GM12891 (cell line): ENCODE measurements at regions not wholly inside any gene's neighbourhood (a gene's known extent, or its start where the extent isn't known, plus 50 kb on each side); places are given as distances from the start of the nearest gene placed in this dataset.

ENCODE experiments used
- DNase-seq: peaks from one replicate; pipeline ENCODE4 v3.0.0; 2011; ENCODE audit warnings: low spot score; ENCODE audit not compliant: insufficient read length
- FAIRE-seq: peaks from 2 replicates; lab custom pipeline; 2011; peaks lifted over from hg19 to GRCh38; lab: Jason Lieb, UNC
- PAX5 ChIP-seq: IDR thresholded peaks from 2 replicates; pipeline ENCODE4 v1.6.1; 2011; ENCODE audit warnings: low read length, moderate library complexity, mild to moderate bottlenecking; ENCODE audit not compliant: insufficient read depth, severe bottlenecking
- POLR2A ChIP-seq: IDR thresholded peaks from 2 replicates; pipeline ENCODE4 v1.6.1; 2011; ENCODE audit warnings: low read depth, low read length, control low read depth
- POLR2AphosphoS5 ChIP-seq: IDR thresholded peaks from 2 replicates; pipeline ENCODE4 v1.6.1; 2011; ENCODE audit warnings: low read depth, low read length, control low read depth
- POU2F2 ChIP-seq: IDR thresholded peaks from 2 replicates; pipeline ENCODE4 v1.6.1; 2011; ENCODE audit warnings: low read depth, mild to moderate bottlenecking, control low read depth, low read length, moderate library complexity
- SPI1 ChIP-seq: IDR thresholded peaks from 2 replicates; pipeline ENCODE4 v1.6.1; 2011; ENCODE audit warnings: low read depth, low read length, control low read depth
- TAF1 ChIP-seq: IDR thresholded peaks from 2 replicates; pipeline ENCODE4 v1.6.1; 2011; ENCODE audit warnings: low read depth, low read length, control low read depth

DNA sequence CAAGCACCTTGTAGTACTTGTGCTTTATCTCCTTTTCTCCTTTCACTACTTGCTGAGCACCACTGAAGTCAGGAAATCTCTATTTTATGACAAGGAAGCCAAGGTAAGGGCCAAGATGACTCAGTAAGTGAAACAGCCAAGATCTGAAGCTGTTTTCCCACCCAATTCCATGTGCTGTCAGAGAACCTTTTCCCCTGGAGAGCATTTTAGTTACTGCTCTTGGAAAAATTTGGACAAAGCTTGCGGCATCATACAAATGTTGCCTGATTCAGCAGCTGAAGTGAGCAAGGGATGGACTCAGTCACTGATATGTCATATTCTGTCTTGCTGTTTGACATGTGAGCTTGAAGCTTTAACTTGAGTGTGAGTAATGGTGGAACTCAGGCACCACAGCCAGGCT lies 391.4 kb downstream of the RAB28 start:
- DNase-seq (no peak), FAIRE-seq (no peak)
- TF ChIP-seq POLR2AphosphoS5 (no peak), POLR2A (no peak), PAX5 (no peak), SPI1 (no peak), TAF1 (no peak), POU2F2 (no peak)

DNA sequence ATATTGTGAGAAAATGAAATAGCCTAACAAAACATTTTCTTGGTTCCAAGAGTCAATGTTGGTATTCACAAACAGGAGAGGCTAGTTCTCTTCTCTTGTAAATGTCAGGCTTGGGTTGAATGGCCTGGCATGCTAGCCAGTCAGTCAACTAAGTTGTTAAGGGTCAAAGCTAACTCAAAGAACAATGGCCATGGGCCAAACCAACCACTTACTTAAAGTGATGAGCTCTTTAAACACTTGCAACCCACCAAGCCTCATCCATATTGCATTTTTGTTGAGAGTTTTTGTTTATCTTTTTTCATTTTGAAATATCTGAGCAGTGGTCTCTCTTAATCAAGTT lies 394.5 kb downstream of the RAB28 start:
- TF ChIP-seq POLR2A (no peak), SPI1 (no peak), PAX5 (no peak), POLR2AphosphoS5 (no peak), POU2F2 (no peak), TAF1 (no peak)
- FAIRE-seq = no peak
- DNase-seq = no peak

GRCh38 chr4:13088726-13089658 lies 395.1 kb downstream of the RAB28 start:
- FAIRE-seq = no peak
- TF ChIP-seq PAX5 (no peak), POLR2A (no peak), POU2F2 (no peak), SPI1 (no peak), POLR2AphosphoS5 (no peak), TAF1 (no peak)
- no peak for DNase-seq

GRCh38 chr4:13087041-13087440 lies 397.1 kb downstream of the RAB28 start:
- TF ChIP-seq POLR2AphosphoS5 (no peak), SPI1 (no peak), POU2F2 (no peak), PAX5 (no peak), POLR2A (no peak), TAF1 (no peak)
- FAIRE-seq = no peak
- DNase-seq = no peak

- TF ChIP-seq POU2F2 (no peak), TAF1 (no peak), PAX5 (no peak), POLR2AphosphoS5 (no peak), POLR2A (no peak), SPI1 (no peak)
- FAIRE-seq = no peak
- no peak for DNase-seq
These were observed 399.9 kb downstream of the RAB28 start for GRCh38 chr4:13084210-13084609.

DNA sequence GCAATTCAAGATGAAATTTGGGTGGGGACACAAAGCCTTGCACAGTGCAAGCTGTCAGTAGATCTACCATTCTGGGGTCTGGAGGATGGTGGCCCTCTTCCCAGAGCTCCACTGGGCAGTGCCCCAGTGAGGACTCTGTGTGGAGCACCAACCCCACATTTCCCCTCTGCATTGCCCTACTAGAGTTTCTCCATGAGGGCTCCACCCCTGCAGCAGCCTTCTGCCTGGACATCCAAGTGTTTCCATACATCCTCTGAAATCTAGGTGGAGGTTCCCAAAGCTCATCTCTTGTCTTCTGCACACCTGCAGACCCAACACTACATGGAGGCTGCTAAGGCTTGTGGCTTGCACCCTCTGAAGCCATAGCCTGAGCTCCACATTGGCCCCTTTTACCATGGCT lies 402.3 kb downstream of the RAB28 start:
- FAIRE-seq (no peak), DNase-seq (no peak)
- TF ChIP-seq SPI1 = no peak
- no peak for TF ChIP-seq POLR2AphosphoS5
- no peak for TF ChIP-seq POU2F2
- TF ChIP-seq TAF1 = no peak
- no peak for TF ChIP-seq PAX5
- no peak for TF ChIP-seq POLR2A

GRCh38 chr4:13067077-13067476 lies 417.1 kb downstream of the RAB28 start:
- DNase-seq = no peak
- no peak for FAIRE-seq
- TF ChIP-seq SPI1 (no peak), POU2F2 (no peak), TAF1 (no peak), POLR2A (no peak), PAX5 (no peak), POLR2AphosphoS5 (no peak)

DNA sequence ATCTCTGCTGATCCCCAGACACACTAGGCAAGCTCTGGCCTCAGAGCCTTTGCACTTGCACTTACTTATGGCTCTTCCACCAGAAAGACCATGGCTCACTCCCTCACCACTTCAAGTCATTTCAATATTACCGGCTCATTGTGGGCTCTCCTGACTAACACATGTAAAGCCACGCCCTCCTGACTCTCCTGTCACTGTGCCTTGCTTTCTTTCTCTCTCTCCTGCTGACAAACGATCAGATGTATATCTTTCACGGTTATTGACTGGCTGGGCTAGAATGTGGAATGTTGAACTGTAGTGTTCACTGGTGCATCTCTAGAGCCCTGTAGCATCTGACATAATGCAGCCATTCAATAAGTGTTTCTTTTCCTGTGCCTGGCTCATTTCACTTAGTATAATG lies 425.1 kb downstream of the RAB28 start:
- DNase-seq (no peak), FAIRE-seq (no peak)
- TF ChIP-seq POLR2AphosphoS5 (no peak), POU2F2 (no peak), TAF1 (no peak), POLR2A (no peak), SPI1 (no peak), PAX5 (no peak)

DNA sequence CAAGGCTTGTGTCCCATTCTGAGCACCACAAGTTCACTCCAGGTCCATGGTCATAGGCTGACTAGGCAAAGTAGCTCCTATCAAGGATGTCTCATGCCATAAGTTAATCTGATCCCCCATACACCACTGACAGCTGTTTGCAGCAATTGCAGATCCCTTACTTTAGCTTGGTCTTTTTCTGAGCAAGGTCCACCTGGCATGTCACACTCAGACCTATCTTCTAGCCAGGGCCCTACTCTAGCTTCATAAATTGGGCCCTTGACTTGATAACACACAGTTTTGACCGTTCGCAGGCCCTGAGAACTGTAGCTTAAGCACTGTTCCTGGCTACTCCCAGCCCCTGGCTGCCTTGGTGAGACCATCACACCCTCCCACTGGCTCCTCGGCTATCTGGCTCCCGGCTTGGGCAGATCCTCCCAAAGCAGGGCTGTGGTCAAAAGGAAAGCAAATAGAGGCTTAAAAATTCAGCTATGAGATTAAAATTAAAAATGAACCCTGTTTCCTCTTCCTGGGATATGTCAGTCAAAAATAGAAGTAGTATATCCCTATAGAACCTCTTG lies 427.4 kb downstream of the RAB28 start:
- no peak for FAIRE-seq
- no peak for TF ChIP-seq PAX5
- no peak for TF ChIP-seq POLR2AphosphoS5
- TF ChIP-seq POU2F2 = no peak
- no peak for TF ChIP-seq SPI1
- TF ChIP-seq POLR2A = no peak
- TF ChIP-seq TAF1 = no peak

GRCh38 chr4:13054420-13054970 lies 429.6 kb downstream of the RAB28 start:
- DNase-seq (no peak), FAIRE-seq (no peak)
- TF ChIP-seq POU2F2 = no peak
- no peak for TF ChIP-seq POLR2A
- TF ChIP-seq PAX5 = no peak
- TF ChIP-seq TAF1 = no peak

More for the DNA sequence above, 427.4 kb downstream of the RAB28 start:
- DNase-seq = no peak
